Spinal cord (tissue), 9 donors: ENCODE measurements at regions not wholly inside any gene's neighbourhood (a gene's known extent, or its start where the extent isn't known, plus 50 kb on each side); places are given as distances from the start of the nearest gene placed in this dataset.
"Not testable (repeated sequence)": the region's sequence is repeated elsewhere in the genome, so short reads cannot be mapped to it uniquely, and the experiment has no call there.

Experiments used
- DNase-seq, 6 donors: peaks; one replicate each; pipeline versions ENCODE4 v3.0.0 to v3.0.0-alpha.2; 2013 to 2015; ENCODE audit warnings: low spot score in 6 of 6, low read depth in 4 of 6
- H3K27ac ChIP-seq: one replicate; pipeline ENCODE4 v1.5.1; 2013; ENCODE audit warnings: low read depth, low read length, control low read depth
- H3K27me3 ChIP-seq: one replicate; pipeline ENCODE4 v1.6.1; 2013; ENCODE audit warnings: low read length; ENCODE audit not compliant: control insufficient read depth, insufficient read depth
- H3K36me3 ChIP-seq: one replicate; pipeline ENCODE4 v1.6.1; 2013; ENCODE audit warnings: low read length; ENCODE audit not compliant: control insufficient read depth, insufficient read depth
- H3K4me1 ChIP-seq: one replicate; pipeline ENCODE4 v1.6.1; 2013; ENCODE audit warnings: low read length; ENCODE audit not compliant: control insufficient read depth, insufficient read depth
- H3K4me3 ChIP-seq: one replicate; pipeline ENCODE4 v1.5.1; 2013; ENCODE audit warnings: low read depth, low read length, control low read depth
- H3K9me3 ChIP-seq: one replicate; pipeline ENCODE4 v1.6.1; 2013; ENCODE audit warnings: low read length; ENCODE audit not compliant: control insufficient read depth, insufficient read depth
- WGBS: methylation state at CpG from one replicate; pipeline ENCODE4 v1.1.5; 2013; ENCODE audit warnings: missing lambda C conversion rate; ENCODE audit not compliant: insufficient coverage; 5-methylcytosine and 5-hydroxymethylcytosine counted together
- donor health status: healthy.

GRCh38 chr21:9837001-9837400, 684.4 kb upstream of the TPTE start:
- 88% methylated on average over 13 of the region's 18 CpGs for WGBS

GRCh38 chr21:9837526-9837925, 683.9 kb upstream of the TPTE start:
- not testable (repeated sequence) for DNase-seq, H3K27me3 ChIP-seq, H3K36me3 ChIP-seq, H3K4me3 ChIP-seq, H3K27ac ChIP-seq, H3K4me1 ChIP-seq
- WGBS, result 71% methylated on average over 21 of the region's 21 CpGs
- peaks cover 11% of the 10 kb centered on the region for H3K9me3 ChIP-seq

More at GRCh38 chr21:9837001-9837400, 684.4 kb upstream of the TPTE start:
- not testable (repeated sequence) for H3K4me3 ChIP-seq, H3K4me1 ChIP-seq, H3K27ac ChIP-seq, DNase-seq, H3K27me3 ChIP-seq, H3K36me3 ChIP-seq
- peaks cover 11% of the 10 kb centered on the region for H3K9me3 ChIP-seq

GRCh38 chr21:9837946-9838737, 683.2 kb upstream of the TPTE start:
- no peaks in the 10 kb centered on the region for H3K36me3 ChIP-seq
- WGBS, result 77% methylated on average over 44 of the region's 44 CpGs
- no peaks in the 10 kb centered on the region for H3K27me3 ChIP-seq
- no peaks in the 10 kb centered on the region for H3K4me1 ChIP-seq
- H3K9me3 ChIP-seq, result peaks cover 11% of the 10 kb centered on the region
- no peak overlapping the region for H3K27ac ChIP-seq
- peak in 1 of 6 donors; percentile 0 for DNase-seq
- H3K4me3 ChIP-seq, result no peak overlapping the region

GRCh38 chr21:9838738-9839642, 682.4 kb upstream of the TPTE start:
- no peak overlapping the region for H3K4me3 ChIP-seq
- 67% methylated on average over 43 of the region's 47 CpGs for WGBS
- DNase-seq, result no peak
- no peak overlapping the region for H3K27ac ChIP-seq
- H3K27me3 ChIP-seq, result no peaks in the 10 kb centered on the region
- H3K4me1 ChIP-seq, result no peaks in the 10 kb centered on the region
- no peaks in the 10 kb centered on the region for H3K36me3 ChIP-seq
- peaks cover 13% of the 10 kb centered on the region for H3K9me3 ChIP-seq

- not testable (repeated sequence) for DNase-seq, H3K27ac ChIP-seq, H3K27me3 ChIP-seq, H3K4me1 ChIP-seq, H3K36me3 ChIP-seq, H3K4me3 ChIP-seq
- 86% methylated on average over 1 of the region's 1 CpG for WGBS
- H3K9me3 ChIP-seq, result peaks cover 13% of the 10 kb centered on the region
These were observed 677.3 kb upstream of the TPTE start for GRCh38 chr21:9844106-9844505.

- H3K27me3 ChIP-seq, H3K4me3 ChIP-seq, H3K4me1 ChIP-seq, DNase-seq, H3K27ac ChIP-seq, H3K36me3 ChIP-seq: not testable (repeated sequence)
- 63% methylated on average over 6 of the region's 7 CpGs for whole genome bisulfite sequencing
- peaks cover 15% of the 10 kb centered on the region for H3K9me3 ChIP-seq
These were observed 673.9 kb upstream of the TPTE start for GRCh38 chr21:9847511-9847910.

GRCh38 chr21:9851166-9851565, 670.2 kb upstream of the TPTE start:
- not testable (repeated sequence) for H3K27me3 ChIP-seq, H3K36me3 ChIP-seq, H3K4me3 ChIP-seq, H3K27ac ChIP-seq, H3K4me1 ChIP-seq, DNase-seq
- H3K9me3 ChIP-seq, result peaks cover 14% of the 10 kb centered on the region
- WGBS, result no CpG with 5 or more reads among the region's 2 CpGs

GRCh38 chr21:9851695-9852094, 669.7 kb upstream of the TPTE start:
- not testable (repeated sequence) for H3K27ac ChIP-seq, H3K36me3 ChIP-seq, H3K27me3 ChIP-seq, H3K4me1 ChIP-seq, DNase-seq, H3K4me3 ChIP-seq
- WGBS, result 55% methylated on average over 5 of the region's 7 CpGs
- peaks cover 13% of the 10 kb centered on the region for H3K9me3 ChIP-seq

- H3K4me3 ChIP-seq, H3K27ac ChIP-seq, H3K27me3 ChIP-seq, H3K9me3 ChIP-seq, H3K36me3 ChIP-seq, DNase-seq, H3K4me1 ChIP-seq: not testable (repeated sequence)
- 43% methylated on average over 5 of the region's 9 CpGs for WGBS
These were observed 663.8 kb upstream of the TPTE start for GRCh38 chr21:9857563-9857962.
